OCI-LY7 (cell line): ENCODE measurements at regions not wholly inside any gene's neighbourhood (a gene's known extent, or its start where the extent isn't known, plus 50 kb on each side); places are given as distances from the start of the nearest gene placed in this dataset.

ENCODE experiments used
- EZH2phosphoT487 ChIP-seq: fragments of 200-600 bp; sonication (generic); IDR thresholded peaks from 2 replicates; pipeline ENCODE4 v1.6.1; 2018; ENCODE audit warnings: low read depth, borderline replicate concordance, mild to moderate bottlenecking, mixed run types, antibody characterized with exemption, low read length, moderate library complexity, mixed read lengths
- TF ChIP-seq, protein P1 (sequence below): fragments of 200-600 bp; sonication (generic); conservative IDR thresholded peaks from 2 replicates; pipeline ENCODE4 v1.5.1; 2014; ENCODE audit warnings: mild to moderate bottlenecking, antibody characterized with exemption, low read length, moderate library complexity, mixed read lengths

DNA sequence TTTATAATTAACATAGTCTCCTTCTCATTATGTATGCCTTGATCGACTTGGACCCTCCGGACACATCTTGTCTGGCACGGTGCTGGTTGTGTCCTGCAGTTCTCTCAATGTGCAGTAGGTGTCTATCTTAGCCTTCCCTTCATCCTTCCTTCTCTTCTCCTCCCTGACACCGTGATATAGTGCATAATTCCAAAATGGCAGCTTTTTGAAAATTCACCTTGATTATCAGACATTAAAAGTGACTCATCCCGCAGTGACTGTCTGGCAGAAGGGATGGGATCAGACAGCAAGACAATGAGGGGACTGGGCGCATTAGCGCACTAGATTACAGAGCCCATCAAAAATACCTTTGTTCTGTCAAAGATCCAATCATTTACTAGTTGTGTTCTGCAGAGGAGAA, 70.0 kb upstream of the PMFBP1 start:
- TF ChIP-seq, protein P1, sequence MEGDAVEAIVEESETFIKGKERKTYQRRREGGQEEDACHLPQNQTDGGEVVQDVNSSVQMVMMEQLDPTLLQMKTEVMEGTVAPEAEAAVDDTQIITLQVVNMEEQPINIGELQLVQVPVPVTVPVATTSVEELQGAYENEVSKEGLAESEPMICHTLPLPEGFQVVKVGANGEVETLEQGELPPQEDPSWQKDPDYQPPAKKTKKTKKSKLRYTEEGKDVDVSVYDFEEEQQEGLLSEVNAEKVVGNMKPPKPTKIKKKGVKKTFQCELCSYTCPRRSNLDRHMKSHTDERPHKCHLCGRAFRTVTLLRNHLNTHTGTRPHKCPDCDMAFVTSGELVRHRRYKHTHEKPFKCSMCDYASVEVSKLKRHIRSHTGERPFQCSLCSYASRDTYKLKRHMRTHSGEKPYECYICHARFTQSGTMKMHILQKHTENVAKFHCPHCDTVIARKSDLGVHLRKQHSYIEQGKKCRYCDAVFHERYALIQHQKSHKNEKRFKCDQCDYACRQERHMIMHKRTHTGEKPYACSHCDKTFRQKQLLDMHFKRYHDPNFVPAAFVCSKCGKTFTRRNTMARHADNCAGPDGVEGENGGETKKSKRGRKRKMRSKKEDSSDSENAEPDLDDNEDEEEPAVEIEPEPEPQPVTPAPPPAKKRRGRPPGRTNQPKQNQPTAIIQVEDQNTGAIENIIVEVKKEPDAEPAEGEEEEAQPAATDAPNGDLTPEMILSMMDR = peak; percentile 68
- TF ChIP-seq EZH2phosphoT487 = no peak
